Skeletal muscle tissue (tissue), 3 donors: ENCODE measurements at regions not wholly inside any gene's neighbourhood (a gene's known extent, or its start where the extent isn't known, plus 50 kb on each side); places are given as distances from the start of the nearest gene placed in this dataset.
"Not testable (repeated sequence)": the region's sequence is repeated elsewhere in the genome, so short reads cannot be mapped to it uniquely, and the experiment has no call there.

ENCODE experiments used
- H3K27ac ChIP-seq: one replicate; pipeline ENCODE4 v1.7.0; 2013; ENCODE audit warnings: mild to moderate bottlenecking, low read depth, low read length, inconsistent platforms
- H3K27me3 ChIP-seq, 3 donors: one replicate each; pipeline ENCODE4 v1.7.0; 2013; ENCODE audit warnings: low read length in 3 of 3; ENCODE audit not compliant: control insufficient read depth in 3 of 3, insufficient read depth in 3 of 3
- H3K36me3 ChIP-seq, 3 donors: one replicate each; pipeline ENCODE4 v1.7.0; 2013; ENCODE audit warnings: low read length in 3 of 3; ENCODE audit not compliant: control insufficient read depth in 3 of 3, insufficient read depth in 3 of 3
- H3K4me1 ChIP-seq, 3 donors: one replicate each; pipeline ENCODE4 v1.7.0; 2013; ENCODE audit warnings: low read length in 3 of 3, mild to moderate bottlenecking in 3 of 3; ENCODE audit not compliant: control insufficient read depth in 3 of 3, insufficient read depth in 3 of 3
- H3K4me3 ChIP-seq, 3 donors: one replicate each; pipeline ENCODE4 v1.7.0; 2013; ENCODE audit warnings: low read length in 3 of 3
- H3K9ac ChIP-seq, 3 donors: one replicate each; pipeline ENCODE4 v1.7.0; 2013; ENCODE audit warnings: low read length in 3 of 3, mild to moderate bottlenecking in 3 of 3, moderate library complexity in 2 of 3, low read depth in 1 of 3
- H3K9me3 ChIP-seq, 3 donors: one replicate each; pipeline ENCODE4 v1.7.0; 2013; ENCODE audit warnings: low read length in 3 of 3; ENCODE audit not compliant: control insufficient read depth in 3 of 3
- donor health status: Osteomylitis.

- Histone ChIP-seq H3K9me3 (no peaks in the 10 kb centered on the region), H3K9ac (no peak overlapping the region), H3K27me3 (no peaks in the 10 kb centered on the region), H3K36me3 (no peaks in the 10 kb centered on the region), H3K4me1 (no peaks in the 10 kb centered on the region), H3K4me3 (no peak overlapping the region), H3K27ac (no peak overlapping the region)
Measured at GRCh38 chr10:22805304-22805703, 90.9 kb upstream of the PIP4K2A start.

GRCh38 chr10:22803261-22803885 lies 89.0 kb upstream of the PIP4K2A start:
- no peaks in the 10 kb centered on the region for H3K27me3 ChIP-seq

GRCh38 chr10:22801785-22802184 lies 87.4 kb upstream of the PIP4K2A start:
- Histone ChIP-seq H3K36me3 (no peaks in the 10 kb centered on the region), H3K9ac (no peak overlapping the region), H3K9me3 (no peaks in the 10 kb centered on the region), H3K4me3 (no peak overlapping the region), H3K27me3 (no peaks in the 10 kb centered on the region), H3K27ac (no peak overlapping the region), H3K4me1 (no peaks in the 10 kb centered on the region)

More at GRCh38 chr10:22803261-22803885, 89.0 kb upstream of the PIP4K2A start:
- Histone ChIP-seq H3K36me3 (no peaks in the 10 kb centered on the region), H3K27ac (no peak overlapping the region), H3K4me3 (no peak overlapping the region), H3K9me3 (no peaks in the 10 kb centered on the region), H3K9ac (no peak overlapping the region), H3K4me1 (no peaks in the 10 kb centered on the region)

GRCh38 chr10:22797796-22798195 lies 83.4 kb upstream of the PIP4K2A start:
- H3K9ac ChIP-seq, H3K27ac ChIP-seq, H3K4me3 ChIP-seq, H3K27me3 ChIP-seq, H3K36me3 ChIP-seq, H3K9me3 ChIP-seq, H3K4me1 ChIP-seq: not testable (repeated sequence)

- no peak overlapping the region for H3K9ac ChIP-seq
- no peaks in the 10 kb centered on the region for H3K36me3 ChIP-seq
- H3K27me3 ChIP-seq = no peaks in the 10 kb centered on the region
- no peaks in the 10 kb centered on the region for H3K9me3 ChIP-seq
- no peaks in the 10 kb centered on the region for H3K4me1 ChIP-seq
- no peak overlapping the region for H3K4me3 ChIP-seq
- no peak overlapping the region for H3K27ac ChIP-seq
Measured at GRCh38 chr10:22795546-22795945, 81.2 kb upstream of the PIP4K2A start.

- H3K9me3 ChIP-seq = no peaks in the 10 kb centered on the region
- no peaks in the 10 kb centered on the region for H3K36me3 ChIP-seq
- no peaks in the 10 kb centered on the region for H3K27me3 ChIP-seq
- no peaks in the 10 kb centered on the region for H3K4me1 ChIP-seq
- no peak overlapping the region for H3K27ac ChIP-seq
- no peak overlapping the region for H3K9ac ChIP-seq
- no peak overlapping the region for H3K4me3 ChIP-seq
Measured at GRCh38 chr10:22792161-22792560, 77.8 kb upstream of the PIP4K2A start.

GRCh38 chr10:22791665-22792064 lies 77.3 kb upstream of the PIP4K2A start:
- Histone ChIP-seq H3K27ac (no peak overlapping the region), H3K9ac (no peak overlapping the region), H3K4me3 (no peak overlapping the region), H3K36me3 (no peaks in the 10 kb centered on the region), H3K4me1 (no peaks in the 10 kb centered on the region), H3K9me3 (no peaks in the 10 kb centered on the region), H3K27me3 (no peaks in the 10 kb centered on the region)

GRCh38 chr10:22784668-22785067 lies 70.3 kb upstream of the PIP4K2A start:
- Histone ChIP-seq H3K9ac (no peak overlapping the region), H3K4me1 (peaks cover 0 to 4% (median 0%) of the 10 kb centered on the region in 3 donors), H3K36me3 (no peaks in the 10 kb centered on the region), H3K27me3 (no peaks in the 10 kb centered on the region), H3K4me3 (no peak overlapping the region), H3K9me3 (no peaks in the 10 kb centered on the region), H3K27ac (no peak overlapping the region)

- H3K9ac ChIP-seq = no peak overlapping the region
- no peak overlapping the region for H3K27ac ChIP-seq
- no peak overlapping the region for H3K4me3 ChIP-seq
- peaks cover 0 to 4% (median 0%) of the 10 kb centered on the region in 3 donors for H3K4me1 ChIP-seq
- H3K9me3 ChIP-seq = no peaks in the 10 kb centered on the region
- no peaks in the 10 kb centered on the region for H3K27me3 ChIP-seq
- no peaks in the 10 kb centered on the region for H3K36me3 ChIP-seq
Measured at GRCh38 chr10:22783807-22784206, 69.4 kb upstream of the PIP4K2A start.

GRCh38 chr10:22780474-22780885 lies 66.1 kb upstream of the PIP4K2A start:
- H3K36me3 ChIP-seq = no peaks in the 10 kb centered on the region
- H3K4me3 ChIP-seq = no peak overlapping the region
- H3K9ac ChIP-seq = no peak overlapping the region
- no peak overlapping the region for H3K27ac ChIP-seq
- no peaks in the 10 kb centered on the region for H3K27me3 ChIP-seq
- H3K4me1 ChIP-seq = peaks cover 0 to 4% (median 0%) of the 10 kb centered on the region in 3 donors
- no peaks in the 10 kb centered on the region for H3K9me3 ChIP-seq
